ENCODE measurements at regions not wholly inside any gene's neighbourhood (a gene's known extent, or its start where the extent isn't known, plus 50 kb on each side); places are given as distances from the start of the nearest gene placed in this dataset.

- TF ChIP-seq POLR2AphosphoS5 (IDR thresholded peaks at IDR 0.05), result no peak
- no peak for TF ChIP-seq POLR2A (IDR thresholded peaks at IDR 0.05)
- no peak for TF ChIP-seq CTCF (IDR thresholded peaks at IDR 0.05)
Observed at GRCh38 chr3:28645149-28645548, 296.5 kb upstream of the AZI2 start.
